HG03439 (cell line): ENCODE measurements at regions not wholly inside any gene's neighbourhood (a gene's known extent, or its start where the extent isn't known, plus 50 kb on each side); places are given as distances from the start of the nearest gene placed in this dataset.

ENCODE experiments used
- ATAC-seq: cut with Tn5 transposase; IDR thresholded peaks from one replicate; pipeline ENCODE4 v1.9.1; 2021; ENCODE audit warnings: mild to moderate bottlenecking, moderate library complexity; ENCODE audit not compliant: unreplicated experiment

GRCh38 chr22:47658182-47658581, 895.7 kb downstream of the TBC1D22A start:
- ATAC-seq: no peak

- ATAC-seq: no peak
Measured at GRCh38 chr22:47657224-47657623, 894.8 kb downstream of the TBC1D22A start.

GRCh38 chr22:47656806-47657205, 894.4 kb downstream of the TBC1D22A start:
- ATAC-seq: no peak

GRCh38 chr22:47655930-47656329, 893.5 kb downstream of the TBC1D22A start:
- ATAC-seq: no peak

- ATAC-seq: no peak
Measured at GRCh38 chr22:47654922-47655491, 892.6 kb downstream of the TBC1D22A start.

GRCh38 chr22:47653921-47654320, 891.5 kb downstream of the TBC1D22A start:
- ATAC-seq: no peak

GRCh38 chr22:47651216-47651987, 889.0 kb downstream of the TBC1D22A start:
- no peak for ATAC-seq

GRCh38 chr22:47647720-47648119, 885.3 kb downstream of the TBC1D22A start:
- no peak for ATAC-seq

GRCh38 chr22:47647181-47647580, 884.7 kb downstream of the TBC1D22A start:
- ATAC-seq: no peak

GRCh38 chr22:47645923-47646322, 883.5 kb downstream of the TBC1D22A start:
- ATAC-seq: no peak

- ATAC-seq: no peak
Measured at GRCh38 chr22:47645450-47645914, 883.0 kb downstream of the TBC1D22A start.

- ATAC-seq: no peak
Measured at GRCh38 chr22:47634347-47634746, 871.9 kb downstream of the TBC1D22A start.

GRCh38 chr22:47633111-47633510, 870.7 kb downstream of the TBC1D22A start:
- no peak for ATAC-seq

GRCh38 chr22:47632701-47633100, 870.3 kb downstream of the TBC1D22A start:
- no peak for ATAC-seq

- ATAC-seq: no peak
Measured at GRCh38 chr22:47631571-47632102, 869.2 kb downstream of the TBC1D22A start.

GRCh38 chr22:47630741-47631534, 868.5 kb downstream of the TBC1D22A start:
- ATAC-seq: no peak

GRCh38 chr22:47629791-47630655, 867.6 kb downstream of the TBC1D22A start:
- no peak for ATAC-seq

GRCh38 chr22:47629273-47629711, 866.8 kb downstream of the TBC1D22A start:
- ATAC-seq: no peak

- ATAC-seq: no peak
Measured at GRCh38 chr22:47628477-47629272, 866.2 kb downstream of the TBC1D22A start.
